Posterior vena cava (tissue), 2 donors: ENCODE measurements at regions not wholly inside any gene's neighbourhood (a gene's known extent, or its start where the extent isn't known, plus 50 kb on each side); places are given as distances from the start of the nearest gene placed in this dataset.
"Not testable (repeated sequence)": the region's sequence is repeated elsewhere in the genome, so short reads cannot be mapped to it uniquely, and the experiment has no call there.

Experiments used
- DNase-seq: peaks from one replicate; pipeline ENCODE4 v3.0.0-alpha.2; 2020; ENCODE audit warnings: low spot score
- intact Hi-C, 2 donors: fragments of 100-400 bp; cut with DNase I; formaldehyde crosslinking; loops; one replicate each; pipeline versions ENCODE4 v1.14.1 to v1.14.2; 2022 to 2023
- donor health status: DM: yes; HTN: yes; CAD: no.
- donor health status: DM: yes; HTN: yes; CAD: no.

DNA sequence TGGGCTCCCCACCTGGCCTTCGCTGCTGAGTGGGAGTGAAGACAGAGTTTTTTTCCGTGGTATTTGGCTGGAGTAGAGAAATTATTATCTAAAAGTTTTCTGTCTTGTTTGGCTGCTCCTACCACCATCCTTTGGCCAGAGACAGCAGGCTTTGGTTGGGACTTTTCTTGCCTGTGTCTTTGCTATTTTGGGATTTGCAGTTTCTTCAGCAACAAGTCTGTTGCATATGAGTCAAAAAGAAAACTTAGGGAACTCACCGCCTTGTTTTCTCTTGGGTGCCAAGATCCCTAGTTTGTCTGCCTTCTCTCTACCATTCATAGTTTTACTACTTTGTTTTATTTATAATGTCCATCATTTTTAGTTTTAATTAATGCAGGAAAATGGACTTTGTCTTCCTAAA is 683.8 kb downstream of the DOK5 start:
- no peak for DNase-seq
- intact Hi-C loops, result no loop called here

DNA sequence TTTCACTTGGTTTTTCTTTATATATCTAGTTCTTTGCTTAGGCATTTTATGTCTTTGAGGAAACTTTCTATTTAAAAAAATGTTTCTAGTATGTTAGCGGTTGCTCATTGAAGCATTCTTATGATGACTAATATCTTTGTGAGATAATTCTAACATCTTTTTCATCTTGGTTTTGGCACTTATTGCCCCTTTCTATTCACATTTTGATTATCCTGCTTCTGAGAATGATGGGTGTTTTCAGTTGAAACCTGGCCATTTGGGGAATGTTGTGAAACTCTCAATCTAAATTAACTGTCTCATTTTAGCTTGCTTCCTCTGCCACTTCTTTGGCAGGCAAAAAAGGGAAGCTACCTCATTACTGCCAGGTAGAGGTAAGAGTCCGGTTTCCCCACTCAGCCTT is 683.1 kb downstream of the DOK5 start:
- no peak for DNase-seq
- intact Hi-C loops, result no loop called here

DNA sequence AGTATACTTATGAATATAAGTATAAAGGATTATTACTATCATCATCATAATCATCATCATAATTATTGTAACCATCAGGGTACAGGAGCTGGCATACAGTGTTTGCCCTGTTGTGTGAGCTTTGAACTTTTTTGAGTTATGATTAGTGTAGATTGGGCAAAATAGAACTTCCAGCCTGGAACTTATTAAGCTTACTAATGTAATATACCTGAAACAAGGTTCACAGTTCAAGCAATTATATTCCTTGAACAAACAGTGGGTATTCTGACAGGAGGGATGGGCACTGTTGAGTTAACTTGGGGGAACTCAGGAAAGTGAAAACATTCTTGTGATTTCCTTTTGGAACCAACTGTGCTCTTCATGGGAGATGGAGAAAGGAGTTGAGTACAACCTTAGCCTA is 680.0 kb downstream of the DOK5 start:
- intact Hi-C loops, result no loop called here
- no peak for DNase-seq

DNA sequence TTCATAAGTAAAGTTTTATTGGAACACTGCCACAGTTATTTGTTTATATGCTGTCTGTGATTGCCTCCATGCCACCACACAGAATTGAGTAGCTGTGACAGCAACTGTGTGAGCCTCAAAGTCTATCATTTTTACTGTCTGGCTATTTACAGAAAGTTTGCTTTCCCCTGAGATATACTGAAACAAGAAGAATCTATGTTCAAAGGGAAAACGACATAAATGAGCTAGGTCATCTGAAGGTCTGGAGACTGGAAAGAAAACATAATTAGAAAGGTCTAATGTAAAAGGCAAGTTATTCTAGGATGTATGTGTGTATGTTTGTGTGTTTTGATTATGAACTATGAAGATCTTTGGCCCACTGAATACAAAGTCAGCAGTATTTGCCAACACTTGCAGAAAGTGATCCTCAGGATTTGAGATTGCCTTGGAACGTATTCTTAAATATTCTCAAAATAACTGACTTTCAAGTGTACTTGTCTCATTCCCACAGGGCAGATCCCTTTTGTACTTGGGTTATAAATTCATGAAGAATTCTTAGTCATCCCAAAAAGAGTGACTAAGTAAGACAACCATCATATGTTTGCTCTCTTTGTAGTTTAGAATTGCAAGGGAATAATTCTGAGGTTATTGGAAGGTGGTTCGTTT is 677.7 kb downstream of the DOK5 start:
- intact Hi-C loops, result no loop called here
- DNase-seq, result no peak

DNA sequence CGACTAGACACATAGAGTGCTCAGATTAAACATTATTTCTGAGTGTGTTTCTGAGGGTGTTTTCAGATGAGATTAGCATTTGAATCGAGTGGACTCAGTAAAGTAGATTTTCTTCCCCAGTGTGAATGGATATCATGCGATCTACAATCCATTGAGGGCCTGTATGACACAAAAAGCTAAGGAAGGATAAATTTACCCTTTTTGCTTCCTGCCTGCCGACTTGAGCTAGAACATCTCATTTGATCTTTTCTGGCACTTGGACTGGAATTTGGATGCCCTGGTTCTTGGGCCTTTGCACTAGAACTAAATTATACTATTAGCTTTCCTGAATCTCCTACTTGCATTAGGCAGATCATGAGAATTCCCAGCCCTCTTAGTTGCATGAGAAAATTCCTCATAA is 675.8 kb downstream of the DOK5 start:
- DNase-seq, result no peak
- intact Hi-C loops, result no loop called here

DNA sequence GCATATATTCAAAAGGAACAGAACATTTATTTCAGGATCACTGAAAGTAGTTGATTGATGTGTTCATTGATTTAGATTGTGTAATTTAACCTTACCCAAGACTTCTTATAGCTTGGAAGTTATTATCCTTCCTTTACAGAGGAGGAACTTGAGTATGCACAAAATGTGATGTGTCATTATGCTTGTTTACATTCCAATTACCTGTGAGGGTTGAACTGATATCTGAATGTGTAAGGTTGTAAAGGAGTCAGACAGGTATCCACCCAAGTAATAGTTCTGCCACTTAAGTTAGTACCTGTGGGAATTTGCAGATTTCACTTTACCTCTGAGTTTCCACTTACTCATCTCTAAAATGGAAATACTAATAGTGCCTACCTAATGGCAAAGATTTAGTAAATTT is 668.2 kb downstream of the DOK5 start:
- intact Hi-C loops, result no loop called here
- no peak for DNase-seq

DNA sequence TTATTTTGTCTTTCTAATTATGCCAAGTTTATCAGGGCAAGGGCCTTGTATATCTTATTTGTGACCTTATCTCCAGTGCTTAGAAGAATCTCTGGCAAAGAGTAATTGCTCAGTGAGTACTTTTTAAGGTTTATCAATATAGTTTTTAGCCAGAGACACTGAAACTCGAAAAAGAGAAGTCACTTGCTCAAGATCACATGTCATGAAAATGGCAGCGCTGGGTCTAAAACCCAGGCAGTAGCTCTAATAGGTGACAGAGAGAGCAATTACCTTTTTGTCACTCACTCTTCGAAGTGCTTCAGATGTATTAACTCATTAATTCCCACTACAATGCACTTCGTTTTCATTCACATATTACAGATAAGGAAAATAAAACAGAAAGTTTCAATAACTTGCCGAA is 667.5 kb downstream of the DOK5 start:
- DNase-seq, result no peak
- intact Hi-C loops, result no loop called here

DNA sequence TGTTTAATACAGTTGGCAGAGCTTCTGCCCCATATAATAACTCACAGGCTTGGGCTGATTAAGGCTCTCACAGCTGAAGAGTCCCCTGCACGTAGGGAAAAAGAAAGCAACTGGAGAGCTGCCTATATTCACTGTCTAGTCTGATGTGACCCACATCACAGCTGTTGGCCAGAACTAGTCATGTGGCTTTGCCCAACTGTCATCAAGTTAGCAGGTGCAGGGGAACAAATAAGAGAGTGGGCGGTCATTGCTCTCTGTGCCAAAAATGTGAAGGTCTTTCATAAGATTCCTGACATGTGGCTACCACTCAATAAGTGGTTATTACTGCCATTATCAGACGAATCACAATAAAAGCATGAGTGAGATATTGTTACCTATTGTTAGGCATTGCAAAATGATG is 665.2 kb downstream of the DOK5 start:
- intact Hi-C loops, result no loop called here
- DNase-seq, result no peak

DNA sequence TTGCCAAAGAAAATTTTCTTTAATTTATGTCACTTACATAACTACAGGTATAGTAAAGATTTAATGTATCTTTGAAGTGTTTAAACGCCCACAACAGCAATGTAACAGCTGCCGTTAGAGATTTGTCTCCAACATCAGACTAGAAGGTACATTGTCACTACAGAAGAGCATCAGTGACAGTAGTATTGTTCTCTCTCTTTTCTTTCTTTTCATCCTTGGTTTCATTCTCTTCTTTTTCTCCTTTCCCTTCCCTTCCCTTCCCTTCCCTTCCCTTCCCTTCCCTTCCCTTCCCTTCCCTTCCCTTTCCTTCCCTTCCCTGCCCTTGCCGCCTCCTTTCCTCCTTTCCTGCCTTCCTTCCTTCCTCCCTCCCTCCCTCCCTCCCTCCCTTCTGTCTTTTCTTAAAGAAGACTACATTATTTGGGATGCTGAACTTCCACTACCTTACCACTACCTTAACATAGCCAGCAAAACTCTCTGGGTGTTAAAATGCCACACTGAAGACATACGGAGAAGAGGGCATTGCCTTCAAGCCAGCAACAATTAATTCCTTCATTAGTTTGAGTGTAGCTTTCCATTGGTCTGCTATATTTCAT is 663.9 kb downstream of the DOK5 start:
- intact Hi-C loops, result no loop called here
- DNase-seq, result no peak

DNA sequence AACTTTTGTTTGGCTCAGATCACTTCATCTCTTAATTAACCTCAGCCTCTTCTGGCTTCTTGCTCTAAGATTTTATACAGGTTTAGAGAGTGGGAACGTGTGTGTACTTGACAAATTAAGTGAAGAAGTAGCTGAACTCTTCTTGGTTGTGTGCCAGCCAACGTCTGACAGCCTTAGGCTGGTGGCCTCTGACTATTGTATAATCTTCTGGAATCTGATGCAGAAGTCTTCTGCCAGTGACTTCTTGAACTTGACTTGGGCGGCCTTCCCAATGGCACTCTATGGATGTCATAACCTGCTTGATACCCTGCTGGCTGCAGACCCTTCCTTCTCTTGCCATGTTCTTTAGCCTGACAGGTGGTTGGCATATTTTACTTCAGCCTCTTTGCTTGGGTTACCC is 660.5 kb downstream of the DOK5 start:
- intact Hi-C loops, result no loop called here

DNA sequence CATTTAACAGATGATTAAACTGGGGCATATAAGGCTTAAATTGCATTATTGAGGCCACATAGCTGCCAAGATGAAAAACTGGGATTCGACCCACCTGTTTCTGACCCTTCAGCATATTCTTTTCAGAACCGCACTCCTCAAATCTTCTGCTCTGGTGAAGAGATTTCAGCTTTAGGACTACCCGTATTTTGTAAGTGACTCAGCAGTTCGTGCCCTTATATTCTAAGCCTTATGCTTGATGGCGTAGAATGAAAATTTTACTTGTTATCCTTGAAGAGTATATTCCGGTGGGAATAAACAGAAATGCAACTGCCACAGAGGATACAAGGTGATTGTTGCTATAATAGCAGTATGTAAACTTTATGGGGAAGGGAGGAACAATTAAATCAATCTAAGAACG is 657.1 kb downstream of the DOK5 start:
- no peak for DNase-seq
- intact Hi-C loops, result no loop called here

More for the DNA sequence above, 660.5 kb downstream of the DOK5 start:
- no peak for DNase-seq

DNA sequence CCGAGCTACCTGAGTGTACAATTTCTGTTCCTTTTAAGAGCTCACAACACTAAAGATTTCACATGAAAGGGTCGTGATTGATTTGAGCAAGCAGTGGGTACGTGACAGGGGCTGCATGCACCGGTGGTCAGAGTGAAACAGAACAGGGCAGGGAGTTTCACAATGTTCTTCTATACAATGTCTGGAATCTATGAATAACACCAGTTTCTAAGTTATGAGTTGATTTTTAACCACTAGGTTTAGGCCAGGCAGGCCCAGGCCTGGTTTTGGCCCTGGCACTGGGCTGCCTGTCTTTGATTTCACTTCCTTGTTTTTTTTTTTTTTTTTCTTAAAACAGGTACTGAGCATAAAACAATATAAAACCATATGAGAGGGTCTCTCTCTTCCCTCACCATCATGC is 642.2 kb downstream of the DOK5 start:
- intact Hi-C loops, DNase-seq: not testable (repeated sequence)

DNA sequence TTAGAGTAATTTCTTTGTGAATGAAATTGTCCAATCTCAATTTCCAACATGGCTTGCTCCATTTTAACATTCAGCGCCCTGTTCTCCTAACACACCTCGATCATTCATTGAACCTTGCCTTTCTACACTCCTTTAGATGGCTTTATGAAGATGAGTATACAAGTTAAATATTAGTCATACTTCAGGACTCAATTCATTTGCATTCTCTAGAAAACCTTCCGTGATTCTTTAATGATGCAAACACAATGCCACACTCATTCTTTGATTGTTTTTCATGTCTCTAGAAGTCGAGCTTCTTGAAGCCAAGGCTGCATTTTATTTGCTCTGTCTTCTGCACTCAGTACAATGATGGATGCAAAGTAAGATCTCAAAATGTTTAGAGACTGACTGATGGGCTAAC is 641.2 kb downstream of the DOK5 start:
- intact Hi-C loops, result no loop called here
- no peak for DNase-seq

DNA sequence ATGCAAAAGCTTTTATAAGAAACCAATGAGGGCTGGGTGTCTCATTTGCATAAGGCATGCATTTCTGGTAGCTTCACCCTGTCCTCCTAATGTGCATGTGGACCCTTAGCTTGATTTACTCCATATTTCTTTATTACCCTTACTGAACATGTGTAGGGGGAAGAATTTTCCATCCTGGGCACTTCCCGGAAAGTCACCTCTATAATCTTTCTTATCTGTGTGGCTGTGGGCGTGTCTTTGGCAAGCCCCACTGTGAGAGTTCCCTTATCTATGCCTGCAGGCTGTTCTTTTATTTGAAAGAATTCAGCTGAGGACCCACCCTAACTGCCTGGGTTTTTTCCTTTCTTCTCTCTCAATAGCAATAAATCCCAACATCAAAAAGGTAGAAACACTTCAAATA is 627.8 kb downstream of the DOK5 start:
- intact Hi-C loops, result no loop called here

DNA sequence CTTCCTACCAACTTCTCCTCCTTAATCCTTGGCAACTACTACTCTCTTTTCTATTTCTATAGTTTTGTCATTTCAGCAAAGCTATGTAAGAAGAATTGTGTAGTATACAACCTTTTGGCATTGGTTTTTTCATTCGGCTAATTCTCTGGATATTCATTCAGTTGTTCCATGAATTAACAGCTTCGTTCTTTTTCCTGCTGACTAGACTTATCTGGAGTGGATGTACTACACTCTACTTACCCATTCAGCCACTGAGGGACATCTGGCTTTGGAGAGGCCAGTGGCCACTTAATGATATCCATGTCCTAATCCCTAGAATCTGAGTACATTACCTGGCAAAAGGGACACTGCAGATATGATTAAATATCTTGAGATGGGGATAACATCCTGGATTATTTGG is 623.9 kb downstream of the DOK5 start:
- intact Hi-C loops, result no loop called here
- no peak for DNase-seq

More for the DNA sequence above, 627.8 kb downstream of the DOK5 start:
- no peak for DNase-seq

DNA sequence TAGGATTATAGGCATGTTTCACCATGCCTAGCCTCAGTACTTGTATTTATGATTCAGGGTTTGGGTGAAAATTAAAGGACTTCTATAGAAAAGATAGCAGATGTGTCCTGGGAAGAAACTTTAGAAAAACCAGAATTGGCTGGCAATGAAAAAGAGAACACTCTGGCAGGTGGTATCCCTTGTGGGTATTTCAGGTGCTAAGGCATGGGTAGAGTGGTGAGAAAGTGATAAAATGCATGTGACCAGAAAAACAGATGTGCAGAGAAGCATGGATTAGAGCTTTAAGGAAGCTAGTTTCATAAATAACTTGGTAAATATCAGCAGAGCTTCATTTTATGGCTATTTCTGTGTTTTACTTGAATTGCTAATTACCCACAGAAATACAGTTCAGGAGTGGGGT is 622.2 kb downstream of the DOK5 start:
- DNase-seq, result no peak
- intact Hi-C loops, result no loop called here

DNA sequence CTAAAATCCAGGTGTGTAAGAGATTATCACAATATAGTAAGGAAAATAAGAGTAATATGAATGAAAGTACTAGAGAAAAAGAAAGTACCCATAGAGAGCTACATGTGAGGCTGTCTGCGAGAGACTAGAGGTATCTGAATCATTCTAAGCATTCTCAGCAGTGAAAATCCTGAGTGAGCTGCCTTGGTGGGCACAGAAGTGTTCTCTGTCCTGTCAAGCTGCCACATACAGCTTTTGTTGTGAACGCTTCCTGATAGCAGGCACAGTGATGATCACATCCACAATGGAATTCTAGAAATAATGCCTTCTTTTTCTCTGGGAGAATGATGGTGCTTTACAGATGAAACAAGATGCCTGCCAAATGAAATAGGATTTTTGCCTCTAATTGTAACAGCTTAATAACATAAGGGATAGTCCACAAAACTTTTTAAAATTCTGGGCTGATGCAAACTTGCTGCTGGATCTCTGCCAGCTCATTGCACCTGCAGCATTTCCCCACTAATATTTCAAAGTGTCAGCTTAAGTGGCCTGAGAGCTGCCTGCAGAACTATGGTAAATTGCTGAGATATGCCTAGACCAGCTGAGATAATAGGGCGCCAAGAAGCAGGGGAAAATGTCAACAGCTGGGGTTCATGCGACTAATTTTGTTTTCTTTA is 620.5 kb downstream of the DOK5 start:
- no peak for DNase-seq
- intact Hi-C loops, result no loop called here

DNA sequence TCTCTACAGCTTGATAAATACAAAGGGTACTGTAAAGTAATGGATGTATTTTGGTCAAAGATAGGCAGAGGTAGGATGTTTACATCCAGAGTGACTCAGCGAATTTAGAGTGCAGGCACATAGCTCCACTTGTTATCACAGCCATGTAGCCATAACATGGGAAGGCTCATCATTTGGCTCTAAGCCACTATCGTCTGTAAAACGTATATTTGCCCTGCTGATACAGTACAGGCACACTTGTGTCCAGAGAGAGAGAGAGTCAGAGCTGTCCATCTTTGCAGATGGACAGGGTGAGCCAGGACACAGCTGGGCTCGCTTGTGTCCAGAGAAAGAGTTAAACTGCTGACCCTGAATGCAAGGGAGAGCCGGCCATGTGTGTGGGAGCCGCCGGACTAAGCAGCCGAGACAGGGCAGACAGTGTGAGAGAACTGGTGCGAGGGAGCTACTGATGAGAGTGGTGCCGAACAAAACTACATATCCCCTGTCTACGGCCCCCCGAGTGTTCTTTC is 619.0 kb downstream of the DOK5 start:
- DNase-seq, result no peak
- intact Hi-C loops, result no loop called here

DNA sequence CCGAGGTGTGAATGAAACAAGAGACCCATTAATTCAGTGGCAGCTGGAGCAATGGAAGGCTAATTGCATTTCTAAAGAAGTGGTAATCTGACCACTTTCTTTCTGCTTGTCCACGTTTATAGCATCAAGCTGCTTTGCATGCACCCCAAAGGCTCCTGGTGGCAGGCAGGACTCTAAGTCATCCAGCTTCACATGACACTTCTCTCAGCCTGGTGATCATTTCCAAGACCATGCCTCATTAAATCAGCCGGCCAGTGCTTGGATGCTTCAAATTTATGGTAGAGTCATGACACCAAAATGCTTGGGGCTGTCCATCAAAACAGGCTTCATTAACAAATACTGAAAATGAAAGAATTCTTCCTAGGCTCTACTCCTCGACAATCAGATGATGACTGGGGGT is 614.9 kb downstream of the DOK5 start:
- intact Hi-C loops, result no loop called here
- no peak for DNase-seq

DNA sequence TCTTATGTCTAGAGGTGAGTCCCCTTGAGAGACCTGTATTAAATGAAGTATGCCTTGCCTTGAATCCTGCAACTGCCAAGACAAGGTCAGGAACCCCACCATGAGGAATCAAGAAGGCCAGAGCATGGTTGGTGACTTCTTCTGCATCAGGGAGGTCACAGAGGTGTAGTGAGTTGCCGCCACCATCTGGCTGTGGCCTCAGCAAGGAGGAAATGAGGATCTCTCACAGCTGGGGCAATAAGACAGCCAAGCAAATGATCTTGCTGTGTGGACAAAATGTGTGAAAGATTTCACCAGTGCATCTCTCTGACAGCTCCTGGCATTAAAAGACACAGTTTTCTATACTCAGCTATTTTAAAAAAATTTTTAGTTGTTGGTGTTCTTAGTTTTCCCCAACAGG is 611.0 kb downstream of the DOK5 start:
- intact Hi-C loops, result no loop called here
- DNase-seq, result no peak

DNA sequence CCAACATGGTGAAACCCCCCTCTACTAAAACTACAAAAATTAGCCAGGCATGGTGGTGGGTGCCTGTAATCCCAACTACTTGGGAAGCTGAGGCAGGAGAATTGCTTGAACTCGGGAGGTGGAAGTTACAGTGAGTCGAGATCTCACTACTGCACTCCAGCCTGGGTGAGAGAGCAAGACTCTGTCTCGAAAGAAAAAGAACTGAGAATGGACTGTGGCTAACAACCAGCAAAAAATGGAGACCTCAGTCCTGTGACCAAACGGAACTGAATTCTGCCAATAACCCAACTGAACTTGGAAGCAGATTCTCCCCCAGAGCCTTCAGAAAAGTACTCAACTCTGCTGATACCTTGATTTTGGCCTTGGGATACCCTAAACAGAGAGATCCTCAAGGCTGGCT is 604.5 kb downstream of the DOK5 start:
- DNase-seq, result no peak
- intact Hi-C loops, result no loop called here
